ENCODE measurements at regions not wholly inside any gene's neighbourhood (a gene's known extent, or its start where the extent isn't known, plus 50 kb on each side); places are given as distances from the start of the nearest gene placed in this dataset.

- TF ChIP-seq EZH2 (IDR thresholded peaks at IDR 0.05): no peak
- TF ChIP-seq POLR2AphosphoS5 (IDR thresholded peaks at IDR 0.05; ENCODE audit: borderline replicate concordance, low read depth, low read length): no peak
- TF ChIP-seq FOXP2 (optimal IDR thresholded peaks at IDR 0.05; ENCODE audit: control extremely low read depth, extremely low read length, insufficient read depth): no peak
Measured at GRCh38 chr2:71927757-71928715, 219.6 kb downstream of the CYP26B1 start.
